Epithelial cell of prostate (primary cell): ENCODE measurements at regions not wholly inside any gene's neighbourhood (a gene's known extent, or its start where the extent isn't known, plus 50 kb on each side); places are given as distances from the start of the nearest gene placed in this dataset.

Experiments
- DNase-seq: peaks from one replicate; pipeline ENCODE4 v3.0.0-alpha.2; 2011; ENCODE audit warnings: low read depth, low spot score
- H3K27ac ChIP-seq: fragments of 450-650 bp; 2 replicates; pipeline ENCODE4 v1.5.1; 2017; ENCODE audit warnings: mild to moderate bottlenecking

GRCh38 chr15:95556225-95556624 is 774.3 kb upstream of the NR2F2 start:
- no peak for DNase-seq
- H3K27ac ChIP-seq = no peak overlapping the region

- no peak for DNase-seq
- H3K27ac ChIP-seq = no peak overlapping the region
Observed at GRCh38 chr15:95556866-95557225, 773.7 kb upstream of the NR2F2 start.

- H3K27ac ChIP-seq = peak overlapping the region; percentile 71
- DNase-seq = peak; percentile 81
Observed at GRCh38 chr15:95557226-95558046, 773.1 kb upstream of the NR2F2 start.

- peak overlapping the region; percentile 71 for H3K27ac ChIP-seq
- peak; percentile 64 for DNase-seq
Observed at GRCh38 chr15:95558131-95558530, 772.4 kb upstream of the NR2F2 start.

GRCh38 chr15:95558916-95559315 is 771.6 kb upstream of the NR2F2 start:
- no peak for DNase-seq
- peak overlapping the region; percentile 71 for H3K27ac ChIP-seq

- DNase-seq = peak; percentile 68
- peak overlapping the region; percentile 71 for H3K27ac ChIP-seq
Observed at GRCh38 chr15:95559875-95560394, 770.6 kb upstream of the NR2F2 start.

- no peak overlapping the region for H3K27ac ChIP-seq
Observed at GRCh38 chr15:95561463-95561862, 769.0 kb upstream of the NR2F2 start.

GRCh38 chr15:95563634-95564033 is 766.9 kb upstream of the NR2F2 start:
- DNase-seq = no peak
- H3K27ac ChIP-seq = no peak overlapping the region

More at GRCh38 chr15:95561463-95561862, 769.0 kb upstream of the NR2F2 start:
- DNase-seq = no peak

- no peak for DNase-seq
- H3K27ac ChIP-seq = no peak overlapping the region
Observed at GRCh38 chr15:95565016-95565600, 765.4 kb upstream of the NR2F2 start.

GRCh38 chr15:95565690-95566089 is 764.8 kb upstream of the NR2F2 start:
- H3K27ac ChIP-seq = no peak overlapping the region
- no peak for DNase-seq

- no peak overlapping the region for H3K27ac ChIP-seq
- DNase-seq = no peak
Observed at GRCh38 chr15:95567686-95568085, 762.8 kb upstream of the NR2F2 start.

- DNase-seq = no peak
- H3K27ac ChIP-seq = no peak overlapping the region
Observed at GRCh38 chr15:95574053-95574452, 756.4 kb upstream of the NR2F2 start.

GRCh38 chr15:95577927-95578326 is 752.6 kb upstream of the NR2F2 start:
- no peak for DNase-seq
- H3K27ac ChIP-seq = no peak overlapping the region

- H3K27ac ChIP-seq = no peak overlapping the region
- no peak for DNase-seq
Observed at GRCh38 chr15:95580121-95580520, 750.4 kb upstream of the NR2F2 start.

GRCh38 chr15:95581595-95581994 is 748.9 kb upstream of the NR2F2 start:
- DNase-seq = no peak
- H3K27ac ChIP-seq = no peak overlapping the region

- no peak overlapping the region for H3K27ac ChIP-seq
- DNase-seq = no peak
Observed at GRCh38 chr15:95584088-95584487, 746.4 kb upstream of the NR2F2 start.

- DNase-seq = no peak
- no peak overlapping the region for H3K27ac ChIP-seq
Observed at GRCh38 chr15:95588056-95588455, 742.4 kb upstream of the NR2F2 start.

- no peak overlapping the region for H3K27ac ChIP-seq
- no peak for DNase-seq
Observed at GRCh38 chr15:95590533-95591044, 739.9 kb upstream of the NR2F2 start.

GRCh38 chr15:95591270-95591669 is 739.2 kb upstream of the NR2F2 start:
- DNase-seq = no peak
- H3K27ac ChIP-seq = no peak overlapping the region

GRCh38 chr15:95591886-95592285 is 738.6 kb upstream of the NR2F2 start:
- H3K27ac ChIP-seq = no peak overlapping the region
- DNase-seq = no peak

GRCh38 chr15:95594496-95594895 is 736.0 kb upstream of the NR2F2 start:
- no peak for DNase-seq
- no peak overlapping the region for H3K27ac ChIP-seq
